ENCODE measurements at regions not wholly inside any gene's neighbourhood (a gene's known extent, or its start where the extent isn't known, plus 50 kb on each side); places are given as distances from the start of the nearest gene placed in this dataset.
"Not testable (repeated sequence)": the region's sequence is repeated elsewhere in the genome, so short reads cannot be mapped to it uniquely, and the experiment has no call there.

DNA sequence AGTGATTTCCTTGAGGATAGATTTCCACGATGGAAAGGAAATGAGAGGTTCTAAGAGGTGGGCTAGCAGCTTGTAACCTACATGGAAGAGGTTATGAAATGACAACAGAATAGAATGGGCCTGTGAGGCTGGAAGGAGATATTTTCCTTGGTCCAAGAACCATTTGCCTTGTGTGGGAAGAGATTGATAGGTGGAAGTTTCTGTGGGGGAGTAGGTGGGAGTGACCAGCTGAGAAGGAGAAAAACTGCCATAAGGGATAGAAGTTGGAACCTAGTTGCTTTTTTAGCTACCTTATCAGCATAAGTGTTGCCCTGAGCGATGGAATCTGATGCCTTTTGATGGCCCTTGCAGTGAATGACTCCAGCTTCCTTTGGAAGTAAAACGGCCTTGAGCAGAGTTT is 60.4 kb upstream of the NAA35 start:
- DNase-seq (ENCODE audit: low read depth in 2 of 2), result not testable (repeated sequence)

DNA sequence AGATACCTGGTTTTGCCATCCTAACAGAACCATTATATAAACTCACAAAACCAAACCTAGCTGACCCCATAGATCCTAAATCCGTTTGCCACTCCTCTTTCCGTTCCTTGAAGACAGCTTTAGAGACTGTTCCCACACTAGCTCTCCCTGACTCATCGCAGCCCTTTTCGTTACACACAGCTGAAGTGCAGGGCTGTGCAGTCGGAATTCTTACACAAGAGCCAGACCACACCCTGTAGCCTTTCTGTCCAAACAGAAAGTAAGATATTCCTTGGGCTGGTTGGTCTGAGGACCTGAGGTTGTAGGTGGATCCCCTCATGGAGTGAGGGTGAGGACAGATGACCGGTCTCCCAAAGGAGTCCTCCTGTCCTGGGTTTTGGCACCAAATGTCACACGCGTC is 56.7 kb upstream of the NAA35 start:
- no peak for DNase-seq (ENCODE audit: low read depth in 2 of 2)

DNA sequence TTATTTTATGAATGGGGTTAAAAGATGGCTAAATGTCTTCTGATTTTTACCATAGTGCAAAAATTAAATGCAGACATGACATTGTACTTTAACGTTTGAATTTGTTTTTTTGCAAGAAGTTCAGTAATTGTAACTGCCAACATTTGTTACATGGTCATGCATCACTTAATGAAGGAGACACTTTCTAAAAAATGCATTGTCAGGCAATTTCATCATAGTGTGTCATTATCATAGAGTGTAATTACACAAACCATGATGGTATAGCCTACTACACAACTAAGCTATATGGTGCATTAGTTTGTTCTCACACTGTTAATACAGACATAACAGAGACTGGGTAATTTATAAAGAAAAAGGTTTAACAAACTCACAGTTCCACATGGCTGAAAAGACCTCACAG is 50.0 kb upstream of the NAA35 start:
- DNase-seq (ENCODE audit: low read depth in 2 of 2), result no peak
